ENCODE measurements at regions not wholly inside any gene's neighbourhood (a gene's known extent, or its start where the extent isn't known, plus 50 kb on each side); places are given as distances from the start of the nearest gene placed in this dataset.

GRCh38 chr5:128591598-128592455 lies 53.8 kb upstream of the FBN2 start:
- Histone ChIP-seq H3K27me3 (ENCODE audit: control insufficient read depth, insufficient read depth, low read length) (no peaks in the 10 kb centered on the region), H3K4me3 (ENCODE audit: low read length) (no peak overlapping the region), H3K36me3 (ENCODE audit: control insufficient read depth, insufficient read depth, low read length) (no peaks in the 10 kb centered on the region), H3K9me3 (ENCODE audit: control insufficient read depth, low read depth, low read length) (no peaks in the 10 kb centered on the region), H3K27ac (ENCODE audit: low read length) (no peak overlapping the region), H3K4me1 (ENCODE audit: control insufficient read depth, insufficient read depth, low read length) (no peaks in the 10 kb centered on the region)
- DNase-seq: no peak
- WGBS (ENCODE audit: insufficient coverage, low lambda C conversion rate): 100% methylated on average over 1 of the region's 5 CpGs

- DNase-seq: peak in 1 of 2 donors; percentile 1
- Histone ChIP-seq H3K27ac (ENCODE audit: low read length) (no peak overlapping the region), H3K4me1 (ENCODE audit: control insufficient read depth, insufficient read depth, low read length) (no peaks in the 10 kb centered on the region), H3K9me3 (ENCODE audit: control insufficient read depth, low read depth, low read length) (no peaks in the 10 kb centered on the region), H3K27me3 (ENCODE audit: control insufficient read depth, insufficient read depth, low read length) (no peaks in the 10 kb centered on the region), H3K4me3 (ENCODE audit: low read length) (no peak overlapping the region), H3K36me3 (ENCODE audit: control insufficient read depth, insufficient read depth, low read length) (no peaks in the 10 kb centered on the region)
- no CpG with 5 or more reads among the region's 4 CpGs for WGBS (ENCODE audit: insufficient coverage, low lambda C conversion rate)
These were observed 58.0 kb upstream of the FBN2 start for GRCh38 chr5:128596071-128596470.

- WGBS (ENCODE audit: insufficient coverage, low lambda C conversion rate): 100% methylated on average over 1 of the region's 3 CpGs
- no peak overlapping the region for H3K27ac ChIP-seq (ENCODE audit: low read length)
- H3K4me1 ChIP-seq (ENCODE audit: control insufficient read depth, insufficient read depth, low read length): no peaks in the 10 kb centered on the region
- no peak overlapping the region for H3K4me3 ChIP-seq (ENCODE audit: low read length)
- no peaks in the 10 kb centered on the region for H3K27me3 ChIP-seq (ENCODE audit: control insufficient read depth, insufficient read depth, low read length)
- H3K9me3 ChIP-seq (ENCODE audit: control insufficient read depth, low read depth, low read length): no peaks in the 10 kb centered on the region
- DNase-seq: no peak
- no peaks in the 10 kb centered on the region for H3K36me3 ChIP-seq (ENCODE audit: control insufficient read depth, insufficient read depth, low read length)
These were observed 59.1 kb upstream of the FBN2 start for GRCh38 chr5:128597156-128597555.

- Histone ChIP-seq H3K36me3 (ENCODE audit: control insufficient read depth, insufficient read depth, low read length) (no peaks in the 10 kb centered on the region), H3K27me3 (ENCODE audit: control insufficient read depth, insufficient read depth, low read length) (no peaks in the 10 kb centered on the region), H3K27ac (ENCODE audit: low read length) (no peak overlapping the region), H3K9me3 (ENCODE audit: control insufficient read depth, low read depth, low read length) (no peaks in the 10 kb centered on the region), H3K4me1 (ENCODE audit: control insufficient read depth, insufficient read depth, low read length) (no peaks in the 10 kb centered on the region), H3K4me3 (ENCODE audit: low read length) (no peak overlapping the region)
- 100% methylated on average over 1 of the region's 4 CpGs for WGBS (ENCODE audit: insufficient coverage, low lambda C conversion rate)
- no peak for DNase-seq
These were observed 75.1 kb upstream of the FBN2 start for GRCh38 chr5:128613128-128613527.

- H3K27me3 ChIP-seq (ENCODE audit: control insufficient read depth, insufficient read depth, low read length): no peaks in the 10 kb centered on the region
- H3K36me3 ChIP-seq (ENCODE audit: control insufficient read depth, insufficient read depth, low read length): no peaks in the 10 kb centered on the region
- H3K9me3 ChIP-seq (ENCODE audit: control insufficient read depth, low read depth, low read length): no peaks in the 10 kb centered on the region
- H3K4me1 ChIP-seq (ENCODE audit: control insufficient read depth, insufficient read depth, low read length): no peaks in the 10 kb centered on the region
- no peak overlapping the region for H3K27ac ChIP-seq (ENCODE audit: low read length)
- DNase-seq: no peak
- no peak overlapping the region for H3K4me3 ChIP-seq (ENCODE audit: low read length)
These were observed 75.7 kb upstream of the FBN2 start for GRCh38 chr5:128613766-128614165.

GRCh38 chr5:128615578-128615977 lies 77.5 kb upstream of the FBN2 start:
- no peaks in the 10 kb centered on the region for H3K4me1 ChIP-seq (ENCODE audit: control insufficient read depth, insufficient read depth, low read length)
- DNase-seq: no peak
- H3K4me3 ChIP-seq (ENCODE audit: low read length): no peak overlapping the region
- H3K9me3 ChIP-seq (ENCODE audit: control insufficient read depth, low read depth, low read length): no peaks in the 10 kb centered on the region
- no peak overlapping the region for H3K27ac ChIP-seq (ENCODE audit: low read length)
- no peaks in the 10 kb centered on the region for H3K27me3 ChIP-seq (ENCODE audit: control insufficient read depth, insufficient read depth, low read length)
- H3K36me3 ChIP-seq (ENCODE audit: control insufficient read depth, insufficient read depth, low read length): no peaks in the 10 kb centered on the region

- Histone ChIP-seq H3K4me1 (ENCODE audit: control insufficient read depth, insufficient read depth, low read length) (no peaks in the 10 kb centered on the region), H3K9me3 (ENCODE audit: control insufficient read depth, low read depth, low read length) (no peaks in the 10 kb centered on the region)
- 0% methylated on average over 1 of the region's 1 CpG for WGBS (ENCODE audit: insufficient coverage, low lambda C conversion rate)
These were observed 88.6 kb upstream of the FBN2 start for GRCh38 chr5:128626536-128627090.

GRCh38 chr5:128627939-128628338 lies 89.9 kb upstream of the FBN2 start:
- Histone ChIP-seq H3K4me3 (ENCODE audit: low read length) (no peak overlapping the region), H3K27ac (ENCODE audit: low read length) (no peak overlapping the region), H3K9me3 (ENCODE audit: control insufficient read depth, low read depth, low read length) (no peaks in the 10 kb centered on the region), H3K36me3 (ENCODE audit: control insufficient read depth, insufficient read depth, low read length) (no peaks in the 10 kb centered on the region), H3K4me1 (ENCODE audit: control insufficient read depth, insufficient read depth, low read length) (no peaks in the 10 kb centered on the region), H3K27me3 (ENCODE audit: control insufficient read depth, insufficient read depth, low read length) (no peaks in the 10 kb centered on the region)
- WGBS (ENCODE audit: insufficient coverage, low lambda C conversion rate): no CpG with 5 or more reads among the region's 1 CpG
- no peak for DNase-seq

More at GRCh38 chr5:128626536-128627090, 88.6 kb upstream of the FBN2 start:
- H3K4me3 ChIP-seq (ENCODE audit: low read length): no peak overlapping the region
- H3K36me3 ChIP-seq (ENCODE audit: control insufficient read depth, insufficient read depth, low read length): no peaks in the 10 kb centered on the region
- DNase-seq: no peak
- H3K27me3 ChIP-seq (ENCODE audit: control insufficient read depth, insufficient read depth, low read length): no peaks in the 10 kb centered on the region
- no peak overlapping the region for H3K27ac ChIP-seq (ENCODE audit: low read length)

GRCh38 chr5:128629157-128629556 lies 91.1 kb upstream of the FBN2 start:
- no peak for DNase-seq

GRCh38 chr5:128630121-128630520 lies 92.1 kb upstream of the FBN2 start:
- H3K27me3 ChIP-seq (ENCODE audit: control insufficient read depth, insufficient read depth, low read length): no peaks in the 10 kb centered on the region
- no peak for DNase-seq
- no peak overlapping the region for H3K27ac ChIP-seq (ENCODE audit: low read length)
- no peaks in the 10 kb centered on the region for H3K4me1 ChIP-seq (ENCODE audit: control insufficient read depth, insufficient read depth, low read length)
- H3K4me3 ChIP-seq (ENCODE audit: low read length): no peak overlapping the region
- no peaks in the 10 kb centered on the region for H3K9me3 ChIP-seq (ENCODE audit: control insufficient read depth, low read depth, low read length)
- WGBS (ENCODE audit: insufficient coverage, low lambda C conversion rate): no CpG with 5 or more reads among the region's 1 CpG
- H3K36me3 ChIP-seq (ENCODE audit: control insufficient read depth, insufficient read depth, low read length): no peaks in the 10 kb centered on the region

More at GRCh38 chr5:128629157-128629556, 91.1 kb upstream of the FBN2 start:
- WGBS (ENCODE audit: insufficient coverage, low lambda C conversion rate): 76% methylated on average over 3 of the region's 3 CpGs
- Histone ChIP-seq H3K36me3 (ENCODE audit: control insufficient read depth, insufficient read depth, low read length) (no peaks in the 10 kb centered on the region), H3K4me3 (ENCODE audit: low read length) (no peak overlapping the region), H3K27ac (ENCODE audit: low read length) (no peak overlapping the region), H3K4me1 (ENCODE audit: control insufficient read depth, insufficient read depth, low read length) (no peaks in the 10 kb centered on the region), H3K27me3 (ENCODE audit: control insufficient read depth, insufficient read depth, low read length) (no peaks in the 10 kb centered on the region), H3K9me3 (ENCODE audit: control insufficient read depth, low read depth, low read length) (no peaks in the 10 kb centered on the region)

GRCh38 chr5:128631771-128632170 lies 93.7 kb upstream of the FBN2 start:
- Histone ChIP-seq H3K27me3 (ENCODE audit: control insufficient read depth, insufficient read depth, low read length) (no peaks in the 10 kb centered on the region), H3K4me3 (ENCODE audit: low read length) (no peak overlapping the region), H3K4me1 (ENCODE audit: control insufficient read depth, insufficient read depth, low read length) (no peaks in the 10 kb centered on the region), H3K27ac (ENCODE audit: low read length) (no peak overlapping the region), H3K9me3 (ENCODE audit: control insufficient read depth, low read depth, low read length) (no peaks in the 10 kb centered on the region), H3K36me3 (ENCODE audit: control insufficient read depth, insufficient read depth, low read length) (no peaks in the 10 kb centered on the region)
- DNase-seq: no peak
- WGBS (ENCODE audit: insufficient coverage, low lambda C conversion rate): 88% methylated on average over 1 of the region's 1 CpG

Measured in large intestine (tissue), 3 donors.